ENCODE measurements at regions not wholly inside any gene's neighbourhood (a gene's known extent, or its start where the extent isn't known, plus 50 kb on each side); places are given as distances from the start of the nearest gene placed in this dataset.

- TF ChIP-seq EP300 (IDR thresholded peaks at IDR 0.05) (no peak), POLR2A (IDR thresholded peaks at IDR 0.05) (no peak)
- TF ChIP-seq, protein P1, sequence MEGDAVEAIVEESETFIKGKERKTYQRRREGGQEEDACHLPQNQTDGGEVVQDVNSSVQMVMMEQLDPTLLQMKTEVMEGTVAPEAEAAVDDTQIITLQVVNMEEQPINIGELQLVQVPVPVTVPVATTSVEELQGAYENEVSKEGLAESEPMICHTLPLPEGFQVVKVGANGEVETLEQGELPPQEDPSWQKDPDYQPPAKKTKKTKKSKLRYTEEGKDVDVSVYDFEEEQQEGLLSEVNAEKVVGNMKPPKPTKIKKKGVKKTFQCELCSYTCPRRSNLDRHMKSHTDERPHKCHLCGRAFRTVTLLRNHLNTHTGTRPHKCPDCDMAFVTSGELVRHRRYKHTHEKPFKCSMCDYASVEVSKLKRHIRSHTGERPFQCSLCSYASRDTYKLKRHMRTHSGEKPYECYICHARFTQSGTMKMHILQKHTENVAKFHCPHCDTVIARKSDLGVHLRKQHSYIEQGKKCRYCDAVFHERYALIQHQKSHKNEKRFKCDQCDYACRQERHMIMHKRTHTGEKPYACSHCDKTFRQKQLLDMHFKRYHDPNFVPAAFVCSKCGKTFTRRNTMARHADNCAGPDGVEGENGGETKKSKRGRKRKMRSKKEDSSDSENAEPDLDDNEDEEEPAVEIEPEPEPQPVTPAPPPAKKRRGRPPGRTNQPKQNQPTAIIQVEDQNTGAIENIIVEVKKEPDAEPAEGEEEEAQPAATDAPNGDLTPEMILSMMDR (IDR thresholded peaks at IDR 0.05) = no peak
These were observed 248.5 kb downstream of the BUB3 start for GRCh38 chr10:123402656-123403055.
